HG03196 (cell line): ENCODE measurements at regions not wholly inside any gene's neighbourhood (a gene's known extent, or its start where the extent isn't known, plus 50 kb on each side); places are given as distances from the start of the nearest gene placed in this dataset.

Experiments used
- ATAC-seq: cut with Tn5 transposase; IDR thresholded peaks from one replicate; pipeline ENCODE4 v1.9.1; 2021; ENCODE audit not compliant: unreplicated experiment

DNA sequence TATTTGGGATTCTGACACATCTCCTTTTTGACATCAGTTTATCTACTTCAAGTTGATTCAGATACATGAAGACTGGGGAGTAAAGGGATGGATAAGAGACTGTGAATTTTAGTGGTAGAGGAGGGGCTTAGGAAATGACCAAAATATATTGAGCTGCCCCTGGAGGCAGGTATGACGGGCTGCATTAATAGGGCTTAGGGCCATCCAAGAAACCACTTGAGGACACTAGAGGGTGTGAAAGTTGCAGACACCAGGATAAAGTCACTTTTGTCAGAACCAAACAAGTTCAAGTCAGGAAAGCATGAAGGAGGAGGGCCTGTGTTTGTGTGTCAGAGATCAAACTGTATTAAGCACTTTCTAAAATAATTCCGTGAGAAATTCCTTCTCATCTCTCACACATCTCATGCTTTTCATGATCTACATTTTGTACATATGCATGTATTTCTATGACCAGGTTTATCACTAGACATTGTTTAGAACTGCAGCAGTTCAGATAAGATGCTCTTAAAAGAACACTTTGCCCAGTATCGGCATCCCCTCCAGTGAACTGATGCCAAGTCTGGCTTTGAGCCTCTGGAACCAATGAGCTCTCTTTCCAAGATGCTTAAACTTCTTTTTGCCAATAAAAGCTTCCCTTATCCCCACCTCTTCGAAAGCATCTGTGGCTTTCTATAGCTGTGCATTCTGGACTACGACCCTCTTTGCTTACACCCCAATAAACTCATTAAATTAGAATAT, 136.9 kb downstream of the SLC38A1 start:
- ATAC-seq, result no peak

DNA sequence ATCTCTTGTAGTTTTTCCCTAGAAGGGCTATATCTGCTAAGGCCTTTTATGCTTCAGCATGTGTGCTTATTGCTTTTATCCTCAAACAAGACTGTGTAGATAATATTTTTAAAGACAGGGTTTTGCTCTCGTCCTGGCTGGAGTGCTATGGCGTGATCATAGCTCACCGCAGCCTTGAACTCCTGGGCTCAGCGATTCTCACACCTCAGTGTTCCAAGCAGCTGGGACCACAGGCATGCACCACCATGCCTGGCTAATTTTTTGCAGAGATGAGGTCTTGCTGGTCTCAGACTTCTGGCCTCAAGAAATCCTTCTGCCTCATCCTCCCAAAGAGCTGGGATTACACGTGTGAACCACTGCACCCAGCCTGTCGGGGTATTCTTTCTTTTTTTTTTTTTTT, 137.3 kb upstream of the SCAF11 start:
- no peak for ATAC-seq

DNA sequence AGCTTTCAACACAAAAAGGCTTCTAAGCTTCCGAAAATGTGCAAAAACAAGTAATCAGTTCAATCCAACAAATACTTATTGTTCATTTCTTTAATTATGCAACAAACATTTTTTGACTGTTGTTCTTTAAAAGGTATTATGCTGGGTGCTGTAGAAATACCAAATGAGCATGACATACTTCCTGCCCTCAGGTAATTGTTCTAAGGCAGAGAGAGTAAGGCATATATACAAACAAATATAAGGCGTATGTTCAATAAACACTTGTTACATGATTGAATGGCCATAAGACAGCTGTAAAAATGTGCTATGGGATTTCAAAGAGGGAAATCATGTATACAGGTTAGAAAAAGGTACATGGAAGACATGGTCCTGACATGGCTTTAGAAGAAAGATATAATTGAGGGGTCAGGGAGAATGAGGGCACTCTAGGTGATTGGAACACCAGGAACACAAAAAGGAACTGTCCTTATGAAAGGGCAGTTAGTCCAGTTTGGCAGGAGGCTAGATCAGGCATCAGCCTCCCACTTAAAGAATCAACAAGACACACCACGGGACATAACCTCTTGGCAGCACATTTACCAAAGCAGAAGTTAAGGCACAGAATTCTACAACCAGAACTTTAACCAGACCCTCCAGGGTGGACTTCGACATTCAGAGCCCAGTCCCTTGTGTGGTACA, 135.8 kb upstream of the SCAF11 start:
- ATAC-seq, result no peak

DNA sequence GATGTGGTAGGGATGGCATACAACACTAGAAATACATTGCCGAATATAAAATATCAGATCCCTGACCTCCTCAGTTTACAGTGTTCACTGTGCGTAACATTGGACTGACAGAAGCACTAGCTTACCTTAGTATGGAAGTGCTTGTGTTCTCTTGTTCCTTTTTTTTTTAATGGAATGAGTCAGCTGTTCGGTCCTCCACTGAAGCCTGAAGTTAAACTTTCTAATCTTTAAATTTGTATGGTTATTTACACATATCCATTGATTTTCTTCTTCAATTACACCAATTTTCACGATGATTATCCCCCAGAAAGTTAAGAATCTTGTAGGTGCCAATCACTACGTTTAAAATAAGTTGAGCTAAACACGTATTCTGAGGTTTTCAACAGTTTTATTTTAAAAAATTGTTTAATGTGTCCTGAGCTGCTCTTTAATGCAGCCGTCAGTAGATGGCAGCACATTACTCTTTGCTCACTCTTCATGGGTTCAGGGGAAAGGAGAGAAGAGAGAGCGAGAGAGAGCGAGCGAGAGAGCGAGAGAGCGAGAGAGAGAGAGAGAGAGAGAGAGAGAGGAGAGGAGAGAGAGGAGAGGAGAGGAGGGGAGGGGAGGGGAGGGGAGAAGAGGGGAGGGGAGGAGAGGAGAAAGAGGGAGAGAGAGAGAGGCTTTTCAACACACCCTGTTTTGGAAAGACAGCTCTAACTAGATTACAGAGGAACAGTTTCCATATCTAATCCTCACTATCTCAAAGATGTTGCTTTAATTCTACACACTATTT, 134.7 kb upstream of the SCAF11 start:
- ATAC-seq, result no peak

DNA sequence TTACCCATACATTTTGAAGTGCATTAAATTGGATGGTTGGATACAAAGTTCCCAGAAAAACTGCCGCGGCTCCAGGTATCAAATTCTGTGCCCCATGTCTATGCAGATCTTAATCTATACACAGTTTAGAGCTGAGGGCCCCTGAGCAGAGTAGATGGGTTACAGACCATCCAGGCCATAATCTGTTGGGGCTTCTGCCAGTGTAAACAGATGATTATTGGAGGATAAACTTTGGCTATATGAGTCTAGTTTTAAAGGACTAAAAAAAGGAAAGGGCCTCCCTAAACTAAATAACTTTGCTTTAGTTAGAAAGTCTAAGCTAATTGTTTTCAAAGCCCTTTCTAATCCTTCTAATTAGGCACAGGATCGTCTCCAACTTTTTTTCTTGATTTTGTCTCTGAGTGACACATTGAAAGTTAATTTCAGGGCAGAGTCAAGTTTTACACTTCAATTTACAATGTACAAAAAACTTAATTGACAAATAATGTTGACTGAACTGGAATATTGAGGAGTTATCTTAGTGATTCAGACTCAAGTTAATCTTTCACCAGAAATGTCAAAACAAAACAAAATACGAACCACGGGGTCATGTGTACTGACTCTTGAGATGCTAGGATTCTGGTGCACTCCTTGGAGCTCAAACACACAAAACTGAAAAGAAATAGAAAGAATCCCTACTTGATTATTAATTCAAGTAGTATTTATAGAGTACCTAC, 133.9 kb upstream of the SCAF11 start:
- ATAC-seq, result no peak

DNA sequence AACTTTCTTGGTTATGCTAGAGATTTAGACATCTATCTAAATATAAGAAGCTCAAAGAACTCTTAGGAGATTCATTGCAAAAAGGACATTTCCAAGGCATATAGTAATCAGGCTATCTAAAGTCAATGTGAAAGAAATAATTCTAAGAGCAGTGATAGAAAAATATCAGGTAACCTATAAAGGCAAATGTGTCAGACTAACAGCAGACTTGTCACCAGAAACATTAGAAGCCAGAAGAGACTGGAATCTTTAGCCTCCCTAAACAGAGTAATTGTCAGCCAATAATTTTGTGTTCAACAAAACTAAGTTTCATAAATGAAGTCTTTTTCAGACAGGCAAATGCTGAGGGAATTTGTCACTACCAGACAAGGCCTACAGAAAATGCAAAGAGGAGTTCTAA, 122.0 kb upstream of the SCAF11 start:
- ATAC-seq, result no peak

DNA sequence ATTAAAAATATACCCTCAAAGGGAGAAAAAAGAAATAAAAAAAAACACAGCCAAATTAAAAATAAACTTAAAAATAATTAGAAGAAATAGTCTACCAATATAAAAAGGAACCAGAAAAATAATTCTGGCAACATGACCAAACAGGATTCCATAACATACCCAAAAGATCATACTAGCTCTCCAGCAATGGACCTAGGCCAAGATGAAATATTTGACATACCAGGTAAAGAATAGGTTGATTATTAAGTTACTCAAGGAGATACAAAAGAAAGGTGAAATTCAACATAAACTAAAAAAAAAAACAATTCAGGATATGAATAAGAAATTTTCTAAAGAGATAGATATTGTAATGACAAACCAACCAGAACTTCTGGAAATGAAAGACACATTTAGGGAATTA, 121.3 kb upstream of the SCAF11 start:
- ATAC-seq, result no peak

DNA sequence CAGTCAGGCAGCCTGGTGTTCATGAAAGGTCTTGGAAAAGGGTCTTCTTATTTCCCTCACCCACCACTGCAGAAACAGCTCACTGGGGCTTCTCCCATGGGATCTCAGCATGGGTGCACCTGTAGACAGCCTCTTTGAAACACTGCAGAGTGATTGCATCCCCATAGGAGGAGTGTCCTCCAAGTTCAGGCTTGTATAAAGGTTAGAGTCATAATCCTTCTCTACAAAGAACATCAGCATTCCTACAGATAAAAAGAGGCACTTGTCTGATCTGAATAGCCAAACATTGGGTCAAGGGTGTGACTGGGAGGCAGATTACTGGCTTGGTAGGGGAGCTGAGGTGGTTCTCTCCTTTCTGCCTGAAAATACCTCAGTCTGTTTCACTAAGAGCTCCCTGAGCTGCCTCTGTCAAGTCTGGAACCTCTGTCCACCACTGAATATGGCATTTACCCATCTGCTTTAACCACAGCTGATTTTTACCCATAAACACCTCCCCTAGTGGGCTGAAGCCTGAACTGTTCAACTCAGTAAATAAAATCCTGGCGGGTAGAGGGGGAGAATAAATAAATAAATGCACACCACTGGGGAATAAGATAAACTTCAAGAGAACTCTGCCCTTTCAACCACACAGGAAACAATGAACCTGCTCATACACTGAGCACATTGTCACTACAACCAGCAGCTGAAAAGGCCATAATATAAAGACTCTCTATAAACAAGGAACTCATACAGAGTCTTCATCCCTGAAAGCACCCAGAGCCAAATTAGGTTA, 120.7 kb upstream of the SCAF11 start:
- ATAC-seq, result no peak

DNA sequence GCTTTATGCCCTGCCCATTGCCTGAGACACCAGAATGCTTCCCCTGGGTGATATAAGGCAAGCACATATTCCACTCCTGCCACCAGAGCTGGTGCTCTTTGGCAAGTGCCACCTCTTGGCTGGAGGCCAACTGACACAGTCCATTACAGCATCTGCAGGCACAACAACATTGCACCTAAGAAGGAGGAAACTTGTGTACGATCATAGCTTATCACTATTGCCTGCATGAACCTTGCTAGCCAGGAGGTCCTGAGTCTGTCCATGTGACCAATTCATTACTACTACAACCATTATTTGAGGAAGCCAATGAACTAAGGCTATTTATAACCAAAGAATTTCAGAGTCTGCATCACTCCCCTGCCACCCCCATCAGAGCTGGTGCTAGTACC, 119.8 kb upstream of the SCAF11 start:
- ATAC-seq, result no peak

DNA sequence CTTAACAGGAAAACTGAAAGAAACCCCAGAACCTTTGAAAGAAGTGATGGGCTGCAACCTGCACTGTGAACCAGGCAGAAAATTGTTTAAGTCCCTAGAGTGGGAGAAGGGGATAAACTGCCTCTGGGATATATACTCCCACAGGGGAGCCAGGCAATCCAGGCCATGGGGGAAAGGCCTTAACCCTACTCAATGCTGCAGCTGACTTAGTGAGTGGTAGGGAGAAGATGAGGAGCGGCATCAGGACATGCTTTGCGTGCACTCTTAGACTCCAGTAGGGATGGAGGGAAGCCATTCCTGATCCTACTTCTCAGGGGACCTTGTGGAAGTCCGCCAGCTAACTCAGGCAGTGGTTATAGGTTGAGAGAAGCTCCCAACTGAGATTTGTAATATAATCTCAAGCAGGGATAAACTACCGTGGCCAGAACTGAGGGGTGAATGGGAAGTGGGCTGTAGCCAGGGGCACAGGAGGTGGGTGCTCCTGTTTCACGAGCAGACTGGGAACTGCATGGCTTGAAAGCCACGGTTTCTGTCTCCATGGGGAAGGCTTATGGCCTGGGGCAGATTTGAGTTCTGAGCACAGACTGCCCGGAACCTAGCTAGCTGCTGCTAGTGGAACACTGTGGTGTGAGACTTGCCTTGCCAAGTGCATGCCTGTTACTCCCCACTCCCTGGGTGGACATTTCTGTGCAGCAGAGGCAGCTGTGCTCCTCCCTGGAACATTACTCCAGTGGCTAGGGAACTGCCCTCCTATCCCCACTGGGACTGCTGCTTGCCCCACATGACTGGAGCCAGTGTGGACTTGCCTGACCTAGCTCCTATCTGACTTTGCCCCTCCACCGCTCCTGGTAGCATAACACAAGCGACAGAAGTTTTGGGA, 119.2 kb upstream of the SCAF11 start:
- ATAC-seq, result no peak

DNA sequence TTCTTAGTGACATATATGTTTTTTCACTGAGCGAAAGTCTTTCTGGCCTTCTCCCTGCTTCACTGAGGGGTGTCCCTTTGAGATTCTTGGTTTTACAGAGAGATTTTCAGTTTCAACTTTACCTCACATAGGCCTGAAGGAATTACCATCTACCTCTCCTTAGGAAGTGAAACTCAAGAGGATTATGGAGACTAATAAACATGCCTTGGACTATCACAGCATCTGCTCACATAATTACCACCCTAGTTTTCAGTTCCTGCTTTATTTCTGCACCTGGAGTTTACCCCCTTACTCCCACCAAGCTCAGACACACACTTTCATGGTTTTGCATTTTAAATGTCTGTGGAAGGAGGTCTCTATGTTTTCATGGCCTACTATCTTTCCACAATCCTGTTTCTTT, 118.3 kb upstream of the SCAF11 start:
- peak; percentile 80 for ATAC-seq

DNA sequence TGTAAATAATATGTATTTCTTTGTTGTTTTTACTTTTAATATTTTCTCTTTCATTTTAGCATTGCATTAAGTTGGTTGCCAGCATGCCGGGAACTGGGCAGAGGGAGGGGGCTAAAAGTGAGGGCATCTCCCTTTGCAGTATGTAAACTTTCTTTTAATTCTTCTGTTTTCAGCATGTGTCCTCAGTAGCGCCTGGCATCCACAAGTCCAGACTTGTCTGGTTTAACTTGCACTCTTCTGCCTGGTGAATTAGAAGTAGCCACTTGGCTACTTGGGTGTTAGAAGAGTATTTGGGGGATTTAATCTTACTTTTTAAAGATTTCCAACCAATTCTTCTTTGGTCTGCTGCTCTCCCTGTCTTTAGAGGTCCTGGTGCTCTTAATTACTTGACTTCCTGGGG, 117.2 kb upstream of the SCAF11 start:
- no peak for ATAC-seq

DNA sequence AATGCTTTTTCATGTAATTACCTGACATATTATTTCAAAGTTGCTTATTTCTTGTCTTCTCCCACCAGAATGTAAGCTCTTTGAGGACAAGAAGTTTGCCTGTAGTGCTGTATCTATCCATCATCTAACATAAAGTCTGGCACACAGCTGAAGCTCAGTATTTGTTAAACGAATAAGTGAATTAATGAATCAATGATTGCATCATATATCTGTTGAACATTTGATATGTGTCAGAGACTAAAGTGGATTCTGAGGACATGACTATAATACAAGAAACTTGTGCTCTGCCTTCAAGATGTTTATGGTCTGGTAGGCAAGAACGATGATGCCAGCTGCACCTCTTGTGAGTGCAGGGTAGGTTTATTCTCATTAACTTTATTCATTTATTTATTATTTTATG, 115.4 kb upstream of the SCAF11 start:
- no peak for ATAC-seq

DNA sequence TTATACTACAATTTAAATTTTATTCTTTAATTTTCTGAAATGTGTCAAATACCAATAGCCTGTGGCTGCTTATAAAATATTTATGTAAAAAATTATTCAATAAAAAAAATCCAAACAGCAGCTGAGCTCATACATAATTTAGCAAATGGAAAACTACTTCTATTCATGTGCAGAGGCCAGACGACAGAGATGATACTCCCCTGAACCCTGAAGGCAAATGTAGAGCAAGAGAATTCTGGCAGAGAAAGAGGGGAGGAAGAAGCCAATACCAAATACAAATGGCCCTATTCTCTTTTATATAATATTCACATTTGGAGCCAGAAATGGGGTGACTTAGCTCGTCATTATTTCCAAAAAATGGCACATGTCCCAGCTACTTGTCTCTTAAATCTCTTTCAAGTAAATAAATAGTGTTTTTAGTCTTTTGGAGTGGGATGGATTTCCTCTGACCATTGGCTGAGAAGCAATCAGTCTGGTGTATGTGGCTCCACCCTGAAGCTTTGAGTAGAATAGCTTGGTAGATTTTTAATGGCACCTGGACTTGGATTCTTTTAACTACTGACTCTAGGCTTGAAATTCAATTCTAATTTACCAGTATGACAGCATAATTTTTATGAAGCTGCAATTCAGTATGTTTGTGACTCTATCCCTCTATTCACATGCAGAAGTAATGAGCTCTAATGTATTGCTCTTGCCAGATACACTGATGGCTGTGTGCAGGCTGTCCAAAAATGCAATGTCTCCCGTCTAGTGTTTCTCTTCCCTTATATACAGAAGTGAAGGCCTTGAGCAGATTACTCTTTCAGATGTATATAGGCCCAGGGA, 113.4 kb upstream of the SCAF11 start:
- no peak for ATAC-seq

DNA sequence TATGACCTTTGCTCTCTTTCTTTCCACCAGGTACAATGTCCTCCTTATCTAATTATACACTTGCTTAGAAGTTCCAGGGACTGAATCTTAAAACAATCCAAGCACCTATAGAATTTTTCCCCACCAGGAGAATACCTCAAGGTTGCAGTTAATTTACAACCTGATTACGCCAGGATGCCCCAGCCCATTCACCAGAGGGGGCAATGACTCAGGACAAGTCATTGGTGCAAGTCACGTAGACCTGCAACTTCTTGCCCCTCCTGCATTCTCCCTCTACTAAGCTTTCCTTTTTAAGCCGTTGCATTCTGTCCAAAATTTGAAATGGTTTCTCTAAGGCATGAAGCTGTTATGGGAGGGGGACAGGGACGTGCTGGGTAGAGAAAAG, 111.1 kb upstream of the SCAF11 start:
- ATAC-seq, result no peak

DNA sequence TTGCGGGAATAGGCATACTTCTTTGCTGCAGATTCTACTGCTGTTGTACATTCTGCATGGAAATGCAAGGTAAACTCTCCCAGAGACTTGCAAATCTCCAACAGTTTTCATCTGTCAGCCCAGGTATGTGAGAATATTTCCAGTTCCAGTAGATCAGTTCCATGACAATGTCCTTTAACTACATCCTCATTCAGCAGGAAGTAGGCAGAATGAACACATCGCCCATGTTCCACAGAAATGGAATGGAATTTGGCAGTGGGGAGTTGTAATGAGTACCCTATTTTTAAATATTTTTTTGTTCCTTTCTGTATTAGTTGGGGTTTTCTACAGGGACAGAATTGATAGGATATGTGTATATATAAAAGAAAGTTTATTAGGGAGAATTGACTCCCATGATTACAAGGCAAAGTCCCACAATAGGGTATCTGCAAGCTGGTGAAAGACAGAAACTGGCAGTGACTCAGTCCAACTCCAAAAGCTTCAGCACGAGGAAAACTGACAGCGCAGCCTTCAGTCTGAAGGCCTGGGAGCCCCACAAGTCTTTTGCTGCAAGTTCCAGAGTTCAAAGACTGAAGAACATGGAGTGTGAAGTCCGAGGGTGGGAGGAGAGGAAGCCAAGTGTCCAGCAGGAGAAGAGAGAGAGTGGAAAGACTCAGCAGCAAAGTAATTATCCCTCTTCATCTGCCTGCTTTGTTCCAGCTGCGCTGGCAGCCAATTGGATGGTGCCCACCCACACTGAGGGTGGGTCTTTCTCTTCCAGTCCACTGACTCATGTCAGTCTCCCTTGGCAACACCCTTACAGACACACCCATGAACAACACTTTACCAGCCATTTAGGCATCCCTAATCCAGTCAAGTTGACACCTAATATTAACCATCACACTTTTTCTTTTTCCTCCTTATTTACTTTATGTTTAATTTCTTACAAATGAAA, 110.4 kb upstream of the SCAF11 start:
- no peak for ATAC-seq

DNA sequence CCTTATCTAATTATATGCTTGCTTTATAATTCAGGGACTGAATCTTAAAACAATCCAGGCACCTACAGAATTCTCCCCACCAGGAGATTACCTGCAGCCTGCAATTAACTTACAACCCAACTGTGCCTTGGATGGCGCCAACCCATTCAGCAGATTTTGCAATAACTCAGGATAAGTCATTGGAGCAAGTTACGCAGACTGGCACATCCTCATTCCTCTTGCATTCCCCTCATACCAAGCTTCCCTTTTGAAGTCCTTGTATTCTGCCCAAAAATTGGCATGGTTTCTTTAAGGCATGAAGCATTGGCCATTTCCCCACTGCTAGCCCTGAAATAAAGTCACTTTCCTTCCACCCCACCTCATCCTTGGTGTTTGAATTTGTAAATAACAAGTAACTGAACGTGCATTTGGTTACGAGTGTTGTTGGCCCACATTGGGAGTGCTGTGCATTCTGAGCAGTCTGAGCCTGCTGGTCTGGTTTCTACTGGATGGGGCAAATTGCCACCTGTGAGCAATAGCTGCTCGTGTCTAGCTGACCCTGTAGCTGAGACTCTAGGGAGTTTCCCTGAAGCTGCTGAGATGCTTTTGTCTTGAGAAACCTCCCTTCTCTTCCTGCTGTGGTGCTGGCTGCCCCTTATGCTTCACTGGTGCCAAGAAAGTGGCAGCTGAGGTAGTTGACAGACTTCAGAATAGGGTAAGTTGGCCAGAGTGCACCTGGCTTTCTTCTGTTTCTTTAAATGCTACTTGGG, 99.2 kb upstream of the SCAF11 start:
- ATAC-seq, result no peak
